Bronchial epithelial cell (primary cell): ENCODE measurements at regions not wholly inside any gene's neighbourhood (a gene's known extent, or its start where the extent isn't known, plus 50 kb on each side); places are given as distances from the start of the nearest gene placed in this dataset.

Source experiments
- DNase-seq: peaks from one replicate; pipeline ENCODE4 v3.0.0-alpha.2; 2010; ENCODE audit warnings: low read depth
- FAIRE-seq: peaks from 2 replicates; lab custom pipeline; 2011; peaks lifted over from hg19 to GRCh38; lab: Jason Lieb, UNC
- H3K27me3 ChIP-seq: 2 replicates; pipeline ENCODE4 v1.5.1; 2011; ENCODE audit warnings: low read length; ENCODE audit not compliant: control insufficient read depth, insufficient read depth
- H3K36me3 ChIP-seq: 2 replicates; pipeline ENCODE4 v1.5.1; 2011; ENCODE audit warnings: low read length; ENCODE audit not compliant: control insufficient read depth, insufficient read depth
- H3K4me3 ChIP-seq: 2 replicates; pipeline ENCODE4 v1.5.1; 2011; ENCODE audit warnings: mild to moderate bottlenecking, low read depth, low read length, control low read depth
- CTCF ChIP-seq: IDR thresholded peaks from 2 replicates; pipeline ENCODE4 v1.5.1; 2011; ENCODE audit warnings: mild to moderate bottlenecking, moderate library complexity, low read length, control low read depth, inconsistent platforms; ENCODE audit not compliant: insufficient read depth, severe bottlenecking

GRCh38 chr19:13585512-13585911 is 79.2 kb upstream of the CACNA1A start:
- TF ChIP-seq CTCF: no peak
- DNase-seq (no peak), FAIRE-seq (no peak)
- Histone ChIP-seq H3K4me3 (no peak overlapping the region), H3K36me3 (no peaks in the 10 kb centered on the region), H3K27me3 (no peaks in the 10 kb centered on the region)

GRCh38 chr19:13583753-13584152 is 77.5 kb upstream of the CACNA1A start:
- TF ChIP-seq CTCF: no peak
- no peak for FAIRE-seq
- no peaks in the 10 kb centered on the region for H3K36me3 ChIP-seq
- DNase-seq: no peak
- no peaks in the 10 kb centered on the region for H3K27me3 ChIP-seq
- H3K4me3 ChIP-seq: no peak overlapping the region

- no peak for FAIRE-seq
- no peaks in the 10 kb centered on the region for H3K27me3 ChIP-seq
- H3K36me3 ChIP-seq: no peaks in the 10 kb centered on the region
- DNase-seq: no peak
- no peak for TF ChIP-seq CTCF
- no peak overlapping the region for H3K4me3 ChIP-seq
These were observed 76.8 kb upstream of the CACNA1A start for GRCh38 chr19:13583114-13583513.

GRCh38 chr19:13581576-13581975 is 75.3 kb upstream of the CACNA1A start:
- no peak for TF ChIP-seq CTCF
- no peaks in the 10 kb centered on the region for H3K27me3 ChIP-seq
- FAIRE-seq (no peak), DNase-seq (no peak)
- H3K4me3 ChIP-seq: no peak overlapping the region
- H3K36me3 ChIP-seq: no peaks in the 10 kb centered on the region

- Histone ChIP-seq H3K27me3 (no peaks in the 10 kb centered on the region), H3K36me3 (no peaks in the 10 kb centered on the region), H3K4me3 (no peak overlapping the region)
- TF ChIP-seq CTCF: no peak
- FAIRE-seq: no peak
- no peak for DNase-seq
These were observed 73.2 kb upstream of the CACNA1A start for GRCh38 chr19:13579388-13580060.

GRCh38 chr19:13576726-13577125 is 70.4 kb upstream of the CACNA1A start:
- H3K27me3 ChIP-seq: no peaks in the 10 kb centered on the region
- FAIRE-seq (no peak), DNase-seq (no peak)
- H3K36me3 ChIP-seq: no peaks in the 10 kb centered on the region
- no peak for TF ChIP-seq CTCF
- H3K4me3 ChIP-seq: no peak overlapping the region
